GM18507 (cell line): ENCODE measurements at regions not wholly inside any gene's neighbourhood (a gene's known extent, or its start where the extent isn't known, plus 50 kb on each side); places are given as distances from the start of the nearest gene placed in this dataset.

Experiments used
- DNase-seq: peaks from one replicate; pipeline ENCODE4 v3.0.0; 2011; ENCODE audit warnings: low read depth; ENCODE audit not compliant: insufficient read length; ENCODE audit errors: extremely low spot score
- FAIRE-seq: peaks from 2 replicates; lab custom pipeline; 2011; peaks lifted over from hg19 to GRCh38; lab: Jason Lieb, UNC

DNA sequence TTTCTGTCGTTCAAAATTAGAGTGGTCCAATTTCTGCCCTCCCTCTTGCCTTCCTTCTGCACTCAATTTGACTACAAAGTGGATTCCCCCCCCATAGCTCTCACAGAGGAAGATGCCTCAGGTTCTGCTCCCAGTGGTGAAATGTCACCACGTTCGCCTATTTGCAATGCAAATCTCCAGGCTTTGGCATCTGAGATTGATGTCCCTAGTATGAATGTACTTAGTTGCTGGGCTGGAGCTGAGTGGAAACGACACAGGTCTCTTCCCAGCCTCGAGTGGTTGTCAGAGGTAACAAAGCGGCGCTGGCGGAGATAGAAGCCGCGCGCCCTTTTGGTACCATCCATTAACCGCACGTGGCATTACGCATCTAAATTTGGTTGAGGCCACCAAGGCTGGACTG is 860.1 kb downstream of the MCTP2 start:
- FAIRE-seq (no peak), DNase-seq (no peak)

DNA sequence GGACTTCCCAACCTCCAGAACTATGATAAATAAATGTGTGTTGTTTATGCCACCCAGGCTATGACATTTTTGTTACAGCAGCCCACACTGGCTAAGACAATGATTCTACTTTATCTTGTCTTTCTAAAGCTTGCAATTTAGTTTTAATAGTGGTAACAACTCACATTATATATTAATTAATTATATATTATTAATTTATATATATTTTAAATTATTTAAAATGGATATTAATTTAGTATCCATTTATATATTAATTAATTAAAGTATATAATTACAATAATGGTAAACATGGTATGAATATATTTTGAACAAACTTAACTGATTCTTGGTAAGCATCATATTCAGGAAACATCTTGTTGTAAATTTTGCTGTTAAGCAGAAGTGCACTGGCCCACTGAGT is 863.9 kb downstream of the MCTP2 start:
- DNase-seq (no peak), FAIRE-seq (no peak)

DNA sequence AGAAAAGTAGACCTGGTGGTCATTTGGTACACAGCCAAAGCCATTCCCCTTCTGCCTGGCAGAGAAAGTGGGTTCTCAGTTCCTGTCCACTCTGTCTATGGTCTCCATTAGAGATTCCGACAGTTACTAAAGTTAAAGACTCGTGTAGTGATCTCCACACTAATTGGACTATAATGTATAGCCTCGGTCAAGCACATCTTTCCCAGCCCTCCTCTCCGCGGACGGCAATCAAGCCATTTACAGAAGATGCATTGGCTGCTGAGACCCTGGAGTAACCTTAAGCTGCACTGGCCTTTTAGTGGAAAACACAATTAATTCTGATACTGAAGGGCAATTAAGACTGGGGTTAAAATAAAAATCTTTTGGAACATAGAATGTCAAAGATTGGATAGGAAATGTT is 865.3 kb downstream of the MCTP2 start:
- FAIRE-seq (no peak), DNase-seq (no peak)

DNA sequence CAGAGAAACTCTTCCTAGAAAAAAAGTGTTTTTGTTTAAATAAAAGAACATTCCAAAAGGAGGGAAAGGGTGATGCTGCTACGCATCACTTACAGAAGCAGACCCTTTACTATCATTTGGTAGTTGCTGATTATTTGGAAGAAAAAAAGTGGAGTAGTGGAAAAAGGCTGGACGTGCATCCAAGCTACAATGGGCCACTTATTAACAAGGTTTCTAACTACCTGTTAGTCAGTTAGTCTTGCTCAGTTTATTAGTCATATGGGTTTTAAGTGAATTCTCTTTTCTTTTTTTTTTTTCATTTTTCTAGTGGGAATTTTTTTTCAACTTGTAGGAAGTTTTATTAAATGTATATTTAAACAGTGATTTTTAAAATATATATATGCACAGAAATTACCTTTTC is 866.0 kb downstream of the MCTP2 start:
- DNase-seq (no peak), FAIRE-seq (no peak)

DNA sequence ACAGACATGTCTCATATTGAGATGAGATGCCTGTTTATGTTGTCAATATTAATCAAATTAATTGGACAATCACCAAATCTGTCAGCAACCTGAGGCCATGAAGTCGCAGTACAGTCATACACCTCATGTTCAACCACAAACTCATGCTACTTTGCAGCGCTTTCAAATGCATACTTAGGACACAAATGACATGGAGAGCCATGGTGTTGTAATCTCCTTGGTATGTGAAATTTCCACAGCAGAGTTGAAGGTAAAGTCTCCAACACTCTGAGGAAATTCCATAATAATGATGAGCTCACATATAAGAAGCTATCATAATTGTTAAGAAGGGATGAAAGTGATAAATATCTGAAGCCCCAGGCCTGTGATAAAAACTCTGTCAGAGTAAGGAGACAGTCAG is 873.9 kb downstream of the MCTP2 start:
- DNase-seq (no peak), FAIRE-seq (no peak)

DNA sequence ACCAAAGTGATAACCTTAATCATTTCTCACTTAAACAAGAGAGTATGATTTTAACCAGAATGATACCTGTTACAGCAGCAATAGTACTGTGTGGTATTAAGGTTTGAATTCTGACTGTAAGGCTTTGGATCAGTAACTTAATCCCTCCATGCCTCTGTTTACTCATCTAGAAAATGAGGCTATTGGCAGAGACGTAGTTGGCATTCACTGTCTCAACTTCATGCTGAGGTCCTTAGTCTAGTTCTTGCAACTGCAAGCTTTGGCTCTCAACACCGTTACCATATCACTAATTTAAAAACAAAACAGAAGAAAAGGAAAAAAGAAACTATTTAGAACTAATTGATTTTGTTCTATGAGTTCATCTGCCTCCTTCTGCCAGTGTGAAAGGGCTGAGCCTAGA is 875.4 kb downstream of the MCTP2 start:
- FAIRE-seq: no peak

DNA sequence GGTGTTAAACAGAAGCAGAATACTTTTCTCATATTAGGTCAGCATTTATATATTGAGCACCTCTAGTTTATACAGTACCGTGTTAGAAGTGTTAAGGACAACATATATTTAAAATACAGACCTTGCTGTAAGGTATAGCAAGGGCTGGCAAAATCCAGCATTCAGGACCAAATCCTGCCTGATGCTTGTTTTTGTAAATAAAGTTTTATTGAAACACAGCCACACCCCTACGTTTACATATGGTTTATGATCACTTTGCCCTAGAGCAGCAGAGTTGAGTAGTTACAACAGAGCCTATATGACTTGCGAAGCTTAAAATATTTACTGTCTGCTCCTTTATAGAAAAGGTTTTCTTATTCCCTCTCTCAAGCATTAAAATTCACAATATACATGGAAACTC is 877.3 kb downstream of the MCTP2 start:
- FAIRE-seq (no peak), DNase-seq (no peak)

More for the DNA sequence above, 875.4 kb downstream of the MCTP2 start:
- no peak for DNase-seq

DNA sequence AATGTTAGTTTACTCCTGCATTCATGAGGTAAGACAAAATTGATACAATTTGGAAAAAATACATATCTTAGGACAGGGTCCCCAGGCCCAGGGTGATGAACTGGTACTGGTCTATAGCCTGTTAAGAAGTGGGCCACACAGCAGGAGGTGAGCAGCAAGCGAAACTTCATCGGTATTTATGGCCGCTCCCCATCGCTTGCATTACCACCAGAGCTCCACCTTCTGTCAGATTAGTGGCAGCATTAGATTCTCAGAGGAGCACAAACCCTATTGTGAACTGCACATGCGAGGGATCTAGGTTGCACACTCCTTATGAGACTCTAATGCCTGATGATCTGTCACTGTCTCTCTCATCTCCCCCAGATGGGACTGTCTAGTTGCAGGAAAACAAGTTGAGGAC is 880.6 kb downstream of the MCTP2 start:
- DNase-seq: no peak
- no peak for FAIRE-seq

DNA sequence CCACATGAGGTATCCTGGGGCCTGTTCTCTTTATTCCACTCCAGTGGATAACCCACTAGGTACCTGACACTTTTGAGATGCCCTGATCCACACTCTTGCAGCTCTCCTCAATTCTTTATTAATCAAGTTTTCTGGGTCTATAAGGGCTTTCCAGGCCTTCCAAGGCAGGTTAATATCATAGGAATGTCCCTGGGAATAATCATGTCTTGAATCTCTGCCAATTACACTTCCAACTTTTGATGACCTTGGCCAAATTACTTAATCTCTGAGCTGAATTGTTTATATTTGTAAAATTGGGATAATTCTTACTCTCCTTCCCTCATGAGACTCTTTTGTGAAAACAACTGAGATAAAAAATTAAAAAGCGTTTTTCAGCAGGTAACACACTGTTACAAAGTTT is 881.7 kb downstream of the MCTP2 start:
- FAIRE-seq (no peak), DNase-seq (no peak)

DNA sequence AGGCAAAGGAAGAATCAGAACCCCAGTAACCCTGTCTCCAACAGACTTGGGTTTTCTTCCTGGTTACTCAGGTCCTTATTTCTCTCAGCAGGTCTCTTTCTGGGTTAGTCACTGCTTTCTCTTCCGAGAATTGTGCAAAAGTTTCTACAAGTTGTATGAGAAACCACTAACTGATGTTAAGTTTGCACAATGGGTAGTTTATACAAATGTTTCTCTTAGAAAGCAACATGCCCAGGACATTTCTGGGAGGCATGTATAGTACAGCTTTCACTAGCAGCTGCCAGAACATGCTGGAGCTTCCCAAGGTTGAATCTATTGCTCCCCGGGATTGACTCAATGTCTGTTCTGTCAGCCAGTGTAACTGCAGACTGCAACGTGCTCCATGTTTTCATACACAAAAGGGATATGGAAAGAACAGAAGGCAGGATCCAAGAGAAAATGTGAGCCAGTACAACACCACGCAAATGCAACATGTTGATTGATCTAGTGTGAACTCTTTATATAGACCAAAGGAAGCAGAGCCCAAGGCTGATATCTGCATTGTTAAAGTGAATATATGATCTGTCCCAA is 887.8 kb downstream of the MCTP2 start:
- FAIRE-seq (no peak), DNase-seq (no peak)

DNA sequence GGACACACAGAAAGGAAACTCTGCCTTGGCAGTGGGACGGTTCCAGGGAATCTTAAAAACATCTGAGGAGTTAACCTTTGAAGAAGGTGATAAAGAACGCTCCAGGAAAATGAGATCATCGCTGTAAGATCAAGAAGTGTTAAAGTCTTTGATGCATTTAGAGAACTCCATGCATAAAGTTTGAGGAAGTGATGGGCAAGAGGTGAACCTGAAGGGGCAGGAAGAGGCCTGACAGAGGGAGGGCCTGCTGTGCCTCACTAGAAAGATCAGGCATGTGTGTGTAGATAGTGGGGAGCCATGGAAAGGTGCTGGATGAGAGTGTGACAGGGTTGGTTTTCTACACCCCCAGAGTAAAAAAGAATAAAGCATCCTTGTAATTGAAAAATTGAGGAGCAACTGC is 889.2 kb downstream of the MCTP2 start:
- DNase-seq: no peak
- no peak for FAIRE-seq

DNA sequence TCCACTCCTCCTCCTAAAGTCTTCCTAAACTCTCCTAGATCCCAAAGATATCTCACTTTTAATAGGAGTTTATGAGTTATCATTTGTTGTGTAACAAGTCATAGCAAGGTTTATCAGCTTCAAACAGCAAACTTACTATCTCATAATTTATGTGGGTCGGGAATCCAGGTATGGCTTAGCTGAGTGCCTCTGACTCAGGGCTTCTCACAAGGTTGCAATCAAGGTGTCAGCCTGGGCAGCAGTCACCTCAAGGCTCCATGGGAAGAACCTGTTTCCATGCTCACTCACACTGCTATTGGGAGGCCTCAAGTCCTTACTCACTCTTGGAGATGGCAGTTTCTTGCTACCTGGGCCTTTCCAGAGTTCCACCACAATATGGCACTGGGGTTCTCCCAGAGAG is 889.8 kb downstream of the MCTP2 start:
- DNase-seq: no peak
- FAIRE-seq: no peak

DNA sequence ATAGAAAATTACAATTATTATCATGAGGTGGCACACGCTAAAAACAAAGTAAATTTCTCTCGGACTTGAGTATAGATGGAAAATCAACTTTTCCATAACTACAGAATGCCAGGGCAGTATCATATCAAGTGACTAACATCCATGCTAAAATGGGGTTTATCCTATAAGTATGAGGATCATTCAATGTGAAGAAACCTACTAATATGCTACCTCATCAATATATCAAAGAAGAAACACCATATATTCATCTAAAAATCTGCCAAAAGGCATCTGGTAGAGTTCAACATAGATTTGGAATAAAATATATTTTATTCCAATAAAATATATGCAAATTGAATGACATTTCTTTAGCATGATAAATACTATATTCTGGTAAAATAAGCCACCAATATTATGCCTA is 894.4 kb downstream of the MCTP2 start:
- FAIRE-seq (no peak), DNase-seq (no peak)

DNA sequence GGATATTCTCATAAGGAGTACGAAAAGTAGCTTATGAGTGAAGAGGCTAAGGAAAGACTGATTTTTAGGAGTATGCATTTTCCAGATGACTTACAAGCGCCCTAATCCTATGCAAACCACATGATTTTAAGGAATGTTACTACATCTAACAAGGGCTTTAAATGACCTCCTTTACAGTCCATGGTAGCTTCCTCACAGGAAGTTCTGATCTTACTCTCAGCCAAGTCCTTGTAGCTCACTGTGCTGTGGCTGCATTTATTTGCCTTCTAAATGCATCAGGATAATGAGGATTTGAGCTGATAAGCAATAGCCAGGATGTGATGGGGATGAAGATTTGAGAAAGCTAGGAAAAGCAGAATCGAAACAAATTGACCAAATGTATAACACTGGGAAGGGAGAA is 896.0 kb downstream of the MCTP2 start:
- DNase-seq (no peak), FAIRE-seq (no peak)

DNA sequence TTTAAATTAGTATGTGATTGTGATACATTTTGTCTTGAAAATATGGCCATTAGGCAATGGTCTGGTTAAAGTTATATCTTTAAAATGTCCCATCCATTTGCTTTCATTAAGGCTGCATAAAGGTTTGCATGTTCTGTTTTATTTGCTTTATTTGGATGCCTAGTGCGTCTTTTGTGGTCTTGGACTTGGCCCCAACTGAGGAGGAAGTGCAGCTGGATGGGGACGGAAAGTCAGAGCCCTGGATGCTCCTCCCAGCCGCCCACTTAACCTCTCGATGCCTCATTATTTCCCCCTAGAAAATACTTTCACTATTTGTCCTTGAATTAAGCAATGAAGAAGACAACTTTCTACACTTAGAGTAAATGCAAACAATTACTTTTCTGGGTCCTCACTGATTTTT is 898.2 kb downstream of the MCTP2 start:
- no peak for FAIRE-seq
- no peak for DNase-seq

DNA sequence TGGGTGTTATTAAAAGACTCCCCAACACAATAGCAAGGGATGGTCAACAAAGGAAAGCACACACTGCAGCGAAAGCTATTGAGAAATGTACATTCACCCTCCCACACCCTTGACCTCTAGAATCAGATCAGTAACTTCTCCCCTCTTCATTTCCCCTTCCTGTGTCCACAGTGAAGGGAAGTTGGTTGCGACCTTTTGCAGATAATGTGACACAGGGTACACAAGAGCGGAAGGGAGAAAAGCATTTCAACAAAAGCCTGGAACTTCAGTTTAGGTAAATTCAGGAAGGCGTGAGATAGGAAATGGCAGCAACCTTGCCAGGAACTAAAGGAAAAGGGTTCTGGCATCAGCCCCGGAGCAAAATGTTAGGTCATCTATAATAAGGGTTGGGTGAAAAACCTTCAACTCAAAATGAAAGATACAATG is 899.8 kb downstream of the MCTP2 start:
- DNase-seq (no peak), FAIRE-seq (no peak)

DNA sequence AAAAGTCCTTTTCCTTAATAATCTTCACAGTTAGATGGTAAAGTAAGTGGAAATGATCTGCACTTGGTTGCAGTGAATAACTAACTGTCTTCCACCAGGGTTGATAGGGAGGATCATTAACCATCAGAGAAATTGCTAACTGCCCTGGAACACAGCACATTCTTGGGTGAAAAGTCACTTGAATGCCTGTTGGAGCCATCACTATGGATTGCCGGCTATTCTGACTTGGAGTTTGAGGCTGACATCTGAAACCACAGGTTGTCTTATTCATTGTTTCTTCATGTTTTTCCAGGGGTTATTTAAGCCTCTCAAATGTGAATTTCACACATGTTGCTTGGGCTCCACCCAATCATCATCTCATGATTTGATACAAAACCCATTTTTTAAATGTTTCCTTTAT is 901.4 kb downstream of the MCTP2 start:
- no peak for FAIRE-seq
- no peak for DNase-seq

DNA sequence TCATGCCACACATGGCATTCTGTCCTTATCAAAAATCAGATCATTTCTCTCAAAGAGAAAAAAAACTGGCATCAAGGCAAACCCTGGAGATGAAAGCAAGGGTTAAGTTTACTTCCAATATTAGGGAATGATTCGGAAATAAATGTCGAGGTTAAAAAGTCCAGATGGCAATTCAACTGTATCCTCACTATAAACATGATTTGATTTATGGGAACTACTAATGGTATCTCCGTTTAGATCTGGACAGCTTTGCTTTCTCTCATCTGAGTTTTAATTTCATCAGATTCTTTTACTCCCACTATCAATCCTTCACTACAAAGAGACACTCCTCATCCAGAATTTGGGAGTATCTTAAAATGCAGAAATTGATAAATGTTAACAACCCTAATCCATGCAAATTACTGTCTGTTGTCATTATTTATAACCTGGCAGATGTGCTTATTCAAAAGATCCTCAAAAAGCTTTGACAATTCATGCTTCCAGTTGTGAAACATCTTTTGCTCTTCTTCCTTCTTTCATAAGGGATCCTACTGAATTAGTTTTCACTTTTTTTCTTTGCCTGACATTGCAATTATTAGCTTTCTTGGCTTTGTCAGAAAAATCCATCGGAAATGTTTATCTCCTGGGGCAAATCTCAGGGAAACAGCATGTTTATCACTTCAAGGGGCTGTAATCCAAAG is 903.2 kb downstream of the MCTP2 start:
- DNase-seq (no peak), FAIRE-seq (no peak)

DNA sequence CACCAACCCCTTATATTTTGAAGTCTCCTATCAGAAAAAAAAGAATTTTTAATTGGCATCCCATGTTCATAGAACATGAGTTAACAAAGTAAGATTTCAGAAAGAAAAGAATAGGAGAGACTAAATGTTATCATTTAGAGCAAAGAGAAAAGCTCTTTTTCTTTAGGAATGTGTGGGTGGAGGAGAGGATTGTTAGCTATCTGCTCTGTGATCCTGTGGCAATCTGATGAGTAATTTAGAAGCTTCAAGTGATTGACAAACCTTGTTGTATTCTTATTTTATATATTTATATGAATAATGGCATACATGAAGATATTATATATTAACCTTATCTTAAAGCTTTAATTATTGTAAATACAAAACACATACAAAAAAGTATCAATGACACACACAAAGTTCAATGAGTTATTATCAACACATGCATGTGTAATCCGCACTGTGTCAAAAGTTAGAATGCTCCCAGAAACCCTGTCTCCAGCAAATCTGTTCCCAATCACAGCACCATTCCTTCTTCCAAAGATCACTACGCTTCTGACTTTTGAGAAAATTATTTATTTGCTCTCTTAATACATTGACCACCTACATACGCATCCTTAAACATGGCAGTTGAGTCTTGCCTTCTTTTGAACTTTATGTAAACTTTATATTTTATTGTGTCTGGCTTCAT is 907.4 kb downstream of the MCTP2 start:
- FAIRE-seq: no peak
- DNase-seq: no peak

DNA sequence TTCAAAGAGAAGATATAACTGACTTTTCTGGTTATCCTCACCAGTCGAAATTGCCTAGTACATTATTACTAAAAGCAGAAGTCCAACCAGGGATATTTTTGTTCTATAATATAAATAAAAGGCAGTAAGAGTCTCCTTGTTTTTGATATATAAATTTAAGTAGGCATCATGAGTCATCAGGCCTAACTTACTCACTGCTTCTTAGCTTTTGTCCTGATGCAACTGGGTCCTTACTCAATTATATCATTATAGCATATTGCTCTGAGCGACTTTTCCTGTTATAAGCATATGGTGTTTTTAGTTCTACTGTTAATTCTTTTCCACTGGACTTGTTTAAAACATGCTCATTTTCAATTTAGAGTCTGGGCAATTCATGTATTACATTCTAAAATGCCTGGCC is 910.1 kb downstream of the MCTP2 start:
- FAIRE-seq: no peak
- DNase-seq: no peak

DNA sequence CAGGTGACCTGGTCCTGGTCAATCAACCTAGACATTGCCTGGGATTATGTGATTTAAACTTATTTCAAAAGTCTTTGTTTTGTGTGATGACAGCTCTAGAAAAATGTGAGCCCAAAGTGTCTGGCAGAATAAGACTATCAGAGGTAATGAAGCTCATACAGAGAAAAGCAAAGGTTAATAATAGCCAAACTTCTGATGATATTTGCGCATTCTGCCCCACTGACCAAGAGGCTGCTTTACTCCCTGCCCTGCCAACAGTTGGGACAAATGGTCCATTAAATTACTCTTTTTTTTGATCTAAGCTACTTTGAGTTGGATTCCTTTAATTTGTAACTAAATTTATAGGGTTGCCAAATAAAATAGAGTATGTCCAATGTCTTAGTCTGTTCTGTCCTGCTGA is 911.2 kb downstream of the MCTP2 start:
- DNase-seq (no peak), FAIRE-seq (no peak)
